Stimulated activated CD4-positive, alpha-beta T cell treated with anti-CD3 and anti-CD28 coated beads, Interleukin-2, amount 100 ng/mL, for 48 hours (primary cell): ENCODE measurements at regions not wholly inside any gene's neighbourhood (a gene's known extent, or its start where the extent isn't known, plus 50 kb on each side); places are given as distances from the start of the nearest gene placed in this dataset.

ENCODE experiments used
- DNase-seq, 2 donors: peaks; one replicate each; pipeline ENCODE4 v3.0.0-alpha.2; 2020

GRCh38 chr13:22336460-22336859 is 665.6 kb downstream of the FGF9 start:
- DNase-seq, result no peak

- DNase-seq, result no peak
These were observed 686.3 kb downstream of the FGF9 start for GRCh38 chr13:22357132-22357531.

- DNase-seq, result no peak
These were observed 698.2 kb downstream of the FGF9 start for GRCh38 chr13:22369090-22369489.

- DNase-seq, result no peak
These were observed 699.0 kb downstream of the FGF9 start for GRCh38 chr13:22369840-22370239.

- no peak for DNase-seq
These were observed 701.4 kb downstream of the FGF9 start for GRCh38 chr13:22372261-22372660.

GRCh38 chr13:22375151-22375550 is 704.3 kb downstream of the FGF9 start:
- DNase-seq, result no peak

GRCh38 chr13:22387899-22388298 is 717.0 kb downstream of the FGF9 start:
- no peak for DNase-seq

- no peak for DNase-seq
These were observed 729.0 kb downstream of the FGF9 start for GRCh38 chr13:22399801-22400420.

- no peak for DNase-seq
These were observed 731.8 kb downstream of the FGF9 start for GRCh38 chr13:22402682-22403081.

- no peak for DNase-seq
These were observed 732.3 kb downstream of the FGF9 start for GRCh38 chr13:22403144-22403543.

GRCh38 chr13:22405891-22406290 is 735.0 kb downstream of the FGF9 start:
- no peak for DNase-seq

GRCh38 chr13:22412452-22412851 is 741.6 kb downstream of the FGF9 start:
- no peak for DNase-seq

GRCh38 chr13:22422023-22422422 is 751.1 kb downstream of the FGF9 start:
- no peak for DNase-seq

GRCh38 chr13:22422712-22423111 is 751.8 kb downstream of the FGF9 start:
- DNase-seq, result no peak

GRCh38 chr13:22423261-22423660 is 752.4 kb downstream of the FGF9 start:
- DNase-seq, result no peak

GRCh38 chr13:22425087-22425486 is 754.2 kb downstream of the FGF9 start:
- no peak for DNase-seq

GRCh38 chr13:22427066-22427465 is 753.7 kb upstream of the SGCG start:
- no peak for DNase-seq

- no peak for DNase-seq
These were observed 753.0 kb upstream of the SGCG start for GRCh38 chr13:22427783-22428182.

- no peak for DNase-seq
These were observed 752.5 kb upstream of the SGCG start for GRCh38 chr13:22428188-22428828.

GRCh38 chr13:22432690-22433089 is 748.1 kb upstream of the SGCG start:
- DNase-seq, result no peak

GRCh38 chr13:22447132-22447886 is 733.5 kb upstream of the SGCG start:
- no peak for DNase-seq

GRCh38 chr13:22449251-22449650 is 731.5 kb upstream of the SGCG start:
- no peak for DNase-seq

- no peak for DNase-seq
These were observed 729.4 kb upstream of the SGCG start for GRCh38 chr13:22451327-22451741.

GRCh38 chr13:22454586-22454985 is 726.2 kb upstream of the SGCG start:
- DNase-seq, result no peak
